ENCODE measurements at regions not wholly inside any gene's neighbourhood (a gene's known extent, or its start where the extent isn't known, plus 50 kb on each side); places are given as distances from the start of the nearest gene placed in this dataset.

DNA sequence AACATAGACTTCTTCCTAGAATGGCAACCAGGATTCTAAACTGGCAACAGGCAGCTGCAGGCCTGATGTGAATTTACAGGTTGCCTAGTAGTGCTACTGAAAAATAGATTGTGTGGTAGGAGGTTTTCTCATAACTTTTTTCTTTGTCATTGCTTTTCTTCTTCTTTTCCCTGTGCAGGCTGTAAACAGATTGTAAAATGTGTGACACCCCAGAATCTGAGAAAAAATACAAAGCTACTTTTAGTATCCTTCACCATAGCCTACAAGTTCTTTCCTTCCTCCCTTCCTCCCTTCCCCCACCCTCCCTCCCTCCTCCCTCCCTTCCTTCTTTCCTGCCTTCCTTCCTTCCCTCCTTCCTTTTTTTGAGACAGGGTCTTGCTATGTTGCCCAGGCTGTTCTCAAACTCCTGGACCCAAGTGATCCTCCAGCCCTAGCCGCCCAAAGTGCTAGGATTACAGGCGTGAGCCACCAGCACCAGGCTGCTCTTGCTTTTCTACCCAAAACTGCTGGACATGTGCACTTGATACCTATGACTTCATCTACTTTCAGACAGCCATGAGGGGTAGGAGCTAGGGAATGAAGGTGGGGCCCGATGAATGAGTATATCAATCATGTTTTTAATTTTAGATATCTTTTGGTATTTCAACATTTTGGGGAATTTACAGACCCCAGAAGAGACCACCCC, 114.2 kb upstream of the EEA1 start:
- no peak for DNase-seq (ENCODE audit: low spot score)

DNA sequence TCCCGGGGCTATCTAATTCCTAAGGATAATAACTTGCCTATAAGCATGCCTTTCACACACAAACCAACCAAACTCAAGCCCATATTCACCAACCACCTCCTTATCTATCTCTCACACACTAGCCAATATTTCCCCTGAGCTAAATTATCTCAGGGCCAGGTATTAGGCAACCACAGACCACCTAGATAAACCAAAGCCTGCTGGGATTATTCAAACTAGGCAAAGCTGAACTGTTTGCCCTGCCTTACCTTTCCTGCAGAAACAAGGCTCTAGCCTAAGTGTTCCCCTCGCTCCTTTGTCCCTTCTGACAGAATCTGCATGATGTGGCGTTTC, 114.7 kb upstream of the EEA1 start:
- DNase-seq (ENCODE audit: low spot score), result no peak

DNA sequence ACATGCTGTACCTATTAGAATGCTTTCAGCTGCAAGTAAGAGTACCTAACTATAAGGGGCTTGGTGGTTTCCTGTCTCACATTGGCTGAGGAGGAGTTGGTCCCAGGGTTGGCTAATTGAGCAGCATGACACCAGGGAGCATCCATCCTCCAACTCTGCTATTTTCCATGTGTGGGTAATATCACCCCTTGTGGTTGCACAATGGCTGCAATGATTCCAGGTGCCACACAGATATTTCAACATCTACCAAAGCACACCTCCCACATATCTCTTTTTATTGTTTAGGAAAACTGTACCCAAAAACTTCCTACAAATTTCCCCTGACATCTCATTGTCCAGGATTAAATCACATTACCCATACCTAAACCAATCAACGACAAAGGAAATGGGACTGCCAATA, 118.0 kb upstream of the EEA1 start:
- no peak for DNase-seq (ENCODE audit: low spot score)

DNA sequence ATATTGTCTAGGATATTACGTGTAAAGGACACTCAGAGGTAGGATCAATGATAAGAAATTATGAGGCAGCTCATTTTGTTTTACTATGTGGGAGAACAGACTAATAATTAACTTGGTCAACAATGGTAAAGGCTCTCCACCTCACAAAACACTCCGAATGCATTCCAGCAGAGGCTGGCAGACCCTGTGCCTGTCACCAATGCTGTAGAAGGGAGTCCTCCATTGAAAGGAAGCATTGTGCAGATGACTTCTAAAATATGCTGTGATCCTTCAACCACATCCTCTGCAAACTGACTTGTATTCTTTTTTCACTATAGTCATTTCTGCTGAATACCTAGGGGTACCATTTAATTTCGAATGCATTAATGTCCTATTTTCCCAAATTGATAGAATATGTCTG, 119.6 kb upstream of the EEA1 start:
- no peak for DNase-seq (ENCODE audit: low spot score)

DNA sequence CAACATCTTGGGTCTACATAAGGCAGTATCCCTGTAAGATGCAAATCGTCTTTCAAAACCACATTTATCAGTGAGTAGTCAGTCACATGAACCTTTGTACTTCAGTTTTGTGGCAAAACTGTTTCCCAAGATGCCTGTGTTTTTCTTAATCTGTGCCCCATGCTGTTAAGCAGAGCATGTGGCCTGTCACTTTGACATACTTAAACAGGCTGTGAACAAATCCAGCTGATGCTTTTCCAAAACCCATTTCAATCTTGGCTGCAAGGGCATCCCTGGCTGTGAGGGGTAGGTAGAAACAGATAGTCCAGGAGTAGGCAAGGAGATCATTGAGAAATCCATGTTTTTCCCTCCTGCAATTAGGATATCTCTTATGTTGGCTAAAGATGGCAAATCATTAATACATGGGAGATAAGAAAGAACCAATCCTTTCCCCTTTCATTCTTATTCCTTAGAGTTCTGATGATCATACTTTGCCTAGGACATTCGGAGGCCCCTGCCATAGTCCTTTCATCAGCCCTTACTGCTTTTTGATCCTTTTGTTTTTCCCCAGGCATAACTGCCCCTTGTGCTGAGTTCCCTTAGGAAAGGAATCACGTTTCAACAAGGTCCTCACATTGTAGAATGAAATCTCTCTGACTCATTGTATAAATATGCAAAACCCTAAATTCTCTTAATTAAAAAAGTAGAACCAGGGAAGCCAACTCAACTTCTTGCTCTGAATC, 121.1 kb upstream of the EEA1 start:
- peak; percentile 33 for DNase-seq (ENCODE audit: low spot score)

DNA sequence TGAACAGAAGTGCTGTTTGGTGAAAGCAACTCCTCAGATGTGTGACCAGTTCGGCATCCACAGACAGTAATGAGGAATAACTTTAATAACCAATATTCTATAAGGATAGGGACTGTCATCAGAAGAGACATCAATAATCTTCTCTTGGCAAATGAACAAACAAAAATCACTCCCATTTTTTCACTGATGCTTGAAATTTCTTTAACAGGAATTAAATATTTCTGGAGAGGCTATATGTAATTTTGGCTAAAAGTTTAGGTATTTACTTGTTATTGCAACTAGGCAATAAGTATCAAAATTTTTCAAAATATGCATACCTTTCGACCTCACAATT, 121.6 kb upstream of the EEA1 start:
- DNase-seq (ENCODE audit: low spot score), result no peak

DNA sequence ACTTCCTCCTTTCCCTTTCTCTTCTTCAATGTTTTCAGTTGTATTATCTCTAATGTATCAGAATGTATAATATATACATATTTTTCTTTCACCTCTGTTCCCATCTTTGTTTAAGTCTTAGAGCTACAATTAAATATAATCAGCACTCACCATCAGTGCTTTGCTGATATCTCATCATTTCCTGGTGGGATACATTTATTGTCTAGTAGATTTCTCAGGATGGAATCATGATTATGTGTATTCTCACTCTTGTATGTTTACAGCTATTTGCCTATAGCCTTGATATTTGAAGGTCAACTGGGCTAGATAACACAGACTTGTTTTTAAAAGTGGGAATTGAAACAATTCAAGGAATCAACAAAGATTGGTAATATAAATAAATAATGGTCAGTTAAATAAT, 124.9 kb upstream of the EEA1 start:
- no peak for DNase-seq (ENCODE audit: low spot score)

DNA sequence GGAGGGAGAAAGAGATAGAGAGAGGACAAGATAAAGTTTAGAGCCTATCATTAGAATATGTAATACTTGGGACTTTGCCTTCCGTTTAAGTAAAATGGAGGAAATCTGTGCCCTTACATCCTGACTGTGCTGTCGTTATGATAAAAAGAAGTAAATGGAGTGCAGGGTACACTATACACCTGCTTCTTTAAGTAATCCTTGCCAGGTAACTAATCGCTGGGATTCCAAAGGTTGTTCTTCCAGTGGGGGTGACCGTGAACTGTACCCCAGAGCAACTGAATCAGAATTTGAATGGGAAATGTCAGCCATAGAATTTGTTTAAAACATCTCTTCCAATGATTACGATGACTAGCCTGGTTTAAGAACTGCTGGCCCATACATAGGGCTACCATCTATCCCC, 126.1 kb upstream of the EEA1 start:
- no peak for DNase-seq (ENCODE audit: low spot score)

DNA sequence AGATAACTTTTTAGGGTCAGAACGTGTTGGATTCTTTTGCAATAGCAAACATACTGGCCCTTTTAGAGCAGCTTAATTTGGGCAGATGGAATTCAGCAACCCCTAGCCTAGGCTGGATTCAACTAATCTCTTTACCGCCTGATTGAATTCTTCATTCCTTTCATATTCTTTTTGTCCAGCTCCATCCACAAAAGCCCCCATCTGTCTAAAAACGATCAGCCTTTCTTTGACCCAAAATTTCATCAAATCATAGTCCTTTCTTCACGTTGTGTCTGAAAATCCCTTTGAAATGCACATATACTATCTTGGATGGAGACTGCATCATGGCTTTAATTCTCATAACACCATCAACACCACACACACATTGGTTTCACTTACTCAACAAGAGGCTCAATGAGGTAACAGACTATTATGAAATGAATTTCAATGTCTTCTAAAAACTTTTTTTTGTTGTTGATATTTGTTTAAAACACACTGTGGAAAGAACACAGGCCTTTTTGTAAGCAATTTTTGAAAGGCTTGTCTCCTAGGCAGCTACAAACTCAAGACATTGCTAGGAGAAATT, 128.0 kb upstream of the EEA1 start:
- DNase-seq (ENCODE audit: low spot score), result no peak

DNA sequence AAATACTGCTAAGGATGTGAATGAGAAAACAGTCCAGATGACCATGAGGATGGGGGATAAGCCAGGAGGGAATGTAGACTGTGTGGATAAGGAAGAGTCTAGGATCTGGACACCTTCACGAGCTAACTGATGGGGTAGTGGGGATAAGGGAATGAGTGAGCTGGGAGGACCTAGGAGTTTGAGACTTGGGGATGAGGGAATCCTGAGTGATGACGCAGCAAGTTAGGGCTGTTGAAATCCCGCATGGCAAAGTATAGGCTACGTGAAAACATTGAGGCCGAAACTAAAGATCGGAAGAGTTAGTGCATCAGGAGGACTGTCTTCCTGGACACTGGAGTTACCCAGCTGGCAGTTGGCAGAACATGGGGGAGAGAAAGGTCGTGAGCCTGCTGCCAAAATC, 129.2 kb upstream of the EEA1 start:
- no peak for DNase-seq (ENCODE audit: low spot score)

DNA sequence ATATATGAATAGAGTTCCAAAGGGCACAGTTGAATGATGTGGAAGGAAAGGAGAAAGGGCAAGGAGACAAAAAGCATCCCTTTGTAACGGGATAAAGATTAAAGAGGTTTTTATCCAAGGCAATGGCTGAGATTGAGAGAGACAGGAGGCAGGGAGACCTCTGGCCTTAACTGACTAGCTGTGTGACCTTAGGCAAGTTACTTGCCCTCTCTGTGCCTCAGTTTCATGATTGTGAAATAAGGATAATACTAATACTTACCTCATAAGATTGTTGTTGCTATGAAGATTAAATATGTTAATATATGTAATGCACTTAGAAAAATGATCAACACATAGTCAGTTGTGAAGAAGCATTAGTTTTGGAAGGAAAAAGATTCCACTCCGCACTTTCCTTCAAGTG, 130.2 kb upstream of the EEA1 start:
- no peak for DNase-seq (ENCODE audit: low spot score)

DNA sequence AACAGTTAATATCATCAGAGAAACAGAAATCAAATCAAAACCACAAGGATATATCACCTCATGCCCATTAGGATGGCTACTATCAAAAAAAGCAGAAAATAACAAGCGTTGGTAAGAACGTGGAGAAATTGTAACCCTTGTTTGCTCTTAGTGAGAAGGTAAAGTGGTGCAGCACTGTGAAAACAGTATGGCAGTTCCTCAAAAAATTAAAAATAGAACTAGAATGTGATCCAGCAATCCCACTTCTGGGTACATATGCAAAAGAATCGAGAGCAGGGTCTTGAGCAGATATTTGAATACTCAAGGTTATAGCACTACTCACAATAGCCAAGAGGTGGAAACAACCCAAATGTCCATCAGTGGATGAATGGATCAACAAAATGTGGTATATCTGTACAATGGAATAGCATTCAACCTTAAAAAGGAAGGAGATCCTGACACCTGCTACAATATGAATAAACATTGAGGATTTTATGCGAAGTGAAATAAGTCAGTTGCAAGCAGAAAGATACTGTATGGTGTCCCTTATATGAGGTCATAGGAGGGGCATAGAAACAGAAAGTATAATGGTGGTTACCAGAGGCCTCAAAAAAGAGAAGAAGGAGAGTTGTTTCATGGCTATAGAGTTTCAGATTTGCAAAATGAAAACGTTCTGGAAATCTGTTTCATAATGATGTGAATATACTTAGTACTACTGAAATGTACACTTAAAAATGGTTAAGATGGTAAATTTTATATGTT, 131.0 kb upstream of the EEA1 start:
- no peak for DNase-seq (ENCODE audit: low spot score)

DNA sequence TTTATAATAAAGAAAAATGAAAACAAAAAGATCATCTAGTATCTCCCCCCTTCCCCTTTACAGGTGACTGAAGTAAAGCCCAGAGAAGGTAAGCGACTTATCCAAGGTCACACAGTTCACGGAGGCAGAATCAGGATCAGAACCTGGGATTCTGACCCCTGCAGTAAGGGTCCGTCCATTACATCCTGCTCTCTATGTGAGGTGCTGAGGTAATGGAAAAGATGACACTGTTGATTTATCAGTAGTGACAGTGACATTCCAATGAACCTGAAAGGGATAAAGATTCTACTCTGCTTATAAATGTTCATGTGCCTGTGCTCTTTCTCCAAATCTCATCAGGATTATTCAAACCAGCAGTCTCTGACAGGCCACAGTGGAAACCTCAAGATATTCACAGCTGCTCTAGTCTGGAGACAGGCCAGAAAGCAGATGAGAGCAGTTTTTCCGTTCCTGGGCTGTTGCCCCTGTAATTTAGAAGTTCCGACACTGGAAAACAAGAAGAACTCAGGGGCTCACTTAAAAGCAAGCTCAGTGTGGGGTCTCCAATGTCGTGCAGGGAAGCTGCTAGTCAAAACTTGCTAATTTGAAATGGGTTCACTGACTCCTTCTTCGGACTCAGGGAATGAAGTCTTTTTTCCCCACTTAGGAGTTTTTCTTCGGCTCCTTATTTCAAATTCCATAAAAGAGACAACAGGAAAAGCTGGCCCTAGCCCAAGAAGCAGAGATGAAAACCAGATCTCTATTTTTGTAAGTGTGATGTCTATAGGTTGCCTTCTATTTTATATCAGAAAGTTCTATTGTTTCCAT, 131.8 kb upstream of the EEA1 start:
- DNase-seq (ENCODE audit: low spot score), result peak; percentile 61

DNA sequence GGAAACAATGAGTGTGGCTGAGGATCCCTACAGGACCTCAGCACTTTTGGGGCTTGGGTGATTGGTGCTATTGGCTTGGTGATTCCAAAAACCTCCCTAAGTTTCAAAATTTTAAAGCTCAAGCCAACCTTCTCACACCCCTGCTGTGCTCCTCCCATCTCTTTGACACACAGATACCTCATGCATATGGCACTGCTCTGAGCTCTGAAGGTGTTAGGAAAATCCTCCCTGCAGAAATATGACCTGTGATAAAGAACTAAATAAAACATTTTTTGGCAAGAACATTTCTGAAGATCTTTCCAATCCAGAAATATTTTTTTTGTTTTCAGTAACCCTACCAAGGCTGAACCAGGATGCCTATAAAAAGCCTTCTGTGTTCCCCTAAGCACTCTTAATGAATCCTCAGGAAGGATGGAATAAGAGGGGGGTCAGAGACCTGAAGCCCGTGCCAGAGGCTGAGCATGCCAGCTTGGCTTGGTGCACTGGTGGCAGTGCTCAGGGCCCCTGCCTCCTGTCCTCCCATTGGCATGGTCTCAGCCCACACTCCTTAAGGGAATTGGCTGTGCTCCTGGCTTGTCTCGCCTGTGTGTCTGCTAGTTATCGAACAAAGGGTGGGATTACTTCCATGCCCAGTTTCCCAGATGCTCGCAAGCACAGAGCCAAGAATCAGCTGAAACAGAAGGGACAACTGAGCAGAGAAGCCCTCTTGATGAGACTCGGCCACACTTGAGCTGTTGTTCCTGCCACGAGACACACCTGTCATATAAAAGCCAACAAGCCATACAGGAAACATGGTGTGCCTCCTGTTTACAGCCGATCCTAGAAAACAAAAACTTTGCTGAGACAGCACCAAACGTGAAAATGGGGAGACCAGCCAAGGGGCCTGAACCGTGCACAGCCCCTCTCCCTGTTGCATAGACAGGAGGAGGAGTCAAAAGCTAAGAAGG, 132.7 kb upstream of the EEA1 start:
- DNase-seq (ENCODE audit: low spot score), result no peak

DNA sequence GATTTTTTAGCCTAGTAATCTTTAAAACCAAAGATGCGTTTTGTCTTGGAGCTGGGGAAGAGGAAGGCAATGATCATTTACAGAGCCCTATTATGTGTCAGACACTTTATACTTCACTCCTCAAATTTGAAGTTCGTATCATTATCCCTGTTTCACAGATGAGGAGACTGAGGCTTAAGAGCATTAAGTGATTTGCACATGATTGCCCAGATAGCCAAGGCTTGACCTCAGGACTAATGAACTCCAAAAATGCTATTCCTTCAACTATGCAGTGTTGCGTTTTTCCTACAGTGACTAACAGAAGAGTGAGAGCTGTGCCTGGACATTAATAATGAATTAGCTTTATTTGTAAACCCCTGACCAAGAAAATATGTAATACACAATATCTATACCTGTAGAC, 136.8 kb upstream of the EEA1 start:
- DNase-seq (ENCODE audit: low spot score), result no peak

DNA sequence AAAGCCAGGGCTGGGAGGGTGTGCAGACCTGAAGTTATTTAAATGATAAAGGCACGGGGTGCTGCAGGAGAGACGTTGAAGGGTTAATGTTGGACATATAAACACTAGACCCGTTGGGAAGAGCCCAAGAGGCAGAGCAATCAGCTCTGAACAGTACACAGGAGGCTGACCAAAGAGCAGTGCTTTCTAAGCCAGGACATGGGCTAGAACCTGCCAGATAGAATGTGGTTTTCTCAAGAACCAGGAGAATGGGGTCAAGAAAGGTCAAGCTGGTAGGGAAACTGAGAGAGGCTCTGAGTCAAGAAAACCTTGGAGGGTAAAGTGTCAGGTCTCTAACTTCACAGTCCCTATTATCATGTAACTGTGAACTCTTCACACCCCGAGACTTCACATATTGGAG, 143.2 kb upstream of the EEA1 start:
- no peak for DNase-seq (ENCODE audit: low spot score)

DNA sequence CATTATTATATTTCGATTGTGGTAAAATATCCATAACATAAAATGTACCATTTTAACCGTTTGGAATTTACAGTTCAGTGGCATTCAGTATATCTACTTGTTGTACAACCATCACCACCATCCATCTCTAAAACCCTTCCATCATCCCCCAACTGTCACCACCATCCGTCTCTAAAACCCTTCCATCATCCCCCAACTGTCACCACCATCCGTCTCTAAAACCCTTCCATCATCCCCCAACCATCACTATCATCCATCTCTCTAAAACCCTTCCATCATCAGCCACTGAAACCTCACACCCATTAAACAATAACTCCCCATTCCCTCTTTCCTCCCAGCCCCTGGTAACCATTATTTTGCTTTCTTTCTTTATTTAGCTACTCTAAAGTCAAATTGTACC, 144.2 kb upstream of the EEA1 start:
- no peak for DNase-seq (ENCODE audit: low spot score)

DNA sequence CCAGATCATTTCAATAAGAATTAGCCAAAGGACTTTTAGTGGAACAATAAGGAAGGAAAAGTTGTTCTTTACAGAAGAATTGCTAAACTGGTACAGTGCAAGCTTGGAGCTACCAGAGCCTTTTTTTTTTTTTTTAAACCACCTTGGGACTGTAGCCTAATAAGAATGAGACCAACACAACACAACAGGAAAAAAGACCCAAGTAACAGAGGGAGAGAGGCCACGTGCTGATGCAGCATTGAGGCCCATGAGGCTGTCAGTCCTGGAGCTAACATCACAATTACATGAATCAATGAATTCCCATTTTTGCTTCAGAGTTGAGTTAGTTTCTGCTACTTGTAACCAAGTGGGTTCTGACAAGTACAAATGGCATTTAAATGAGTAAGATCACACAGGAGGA, 149.0 kb upstream of the EEA1 start:
- DNase-seq (ENCODE audit: low spot score), result no peak

DNA sequence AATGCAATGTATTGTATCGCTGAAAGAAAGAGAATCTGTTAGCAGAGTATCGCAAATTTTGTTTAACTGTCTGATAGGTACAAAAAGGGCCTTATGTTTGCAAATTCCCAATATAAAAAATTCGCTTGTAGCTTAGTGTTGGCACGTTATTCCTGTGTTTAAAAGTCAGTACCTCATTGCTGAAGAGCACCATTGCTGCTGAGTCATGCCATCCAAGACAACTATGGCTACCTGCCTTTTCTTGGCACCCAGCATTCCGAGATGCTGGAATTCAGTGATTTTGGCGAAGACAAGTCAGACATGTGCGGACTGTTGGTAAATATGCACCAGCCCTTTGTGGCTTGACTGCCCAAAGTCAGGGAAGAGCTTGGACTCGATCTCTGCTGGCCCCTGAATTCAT, 149.5 kb upstream of the EEA1 start:
- no peak for DNase-seq (ENCODE audit: low spot score)

DNA sequence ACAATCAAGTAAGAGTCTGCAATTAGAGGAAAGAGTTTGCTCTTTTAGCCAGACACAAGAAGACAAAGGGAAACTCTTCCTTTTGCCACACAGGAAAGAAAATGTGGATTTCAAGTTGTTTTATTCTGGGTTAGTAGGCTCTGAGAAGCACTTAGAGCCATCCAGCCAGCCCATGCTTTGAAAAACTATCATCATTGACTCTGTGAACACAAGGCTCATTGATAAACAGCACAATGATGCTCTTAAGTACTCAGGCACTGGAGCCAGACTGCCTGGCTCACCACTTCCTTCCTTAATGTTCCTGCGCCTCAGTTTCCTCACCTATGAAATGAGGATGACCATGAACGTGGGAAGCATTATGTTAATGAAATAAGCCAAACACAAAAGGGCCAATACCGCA, 150.2 kb upstream of the EEA1 start:
- DNase-seq (ENCODE audit: low spot score), result no peak

DNA sequence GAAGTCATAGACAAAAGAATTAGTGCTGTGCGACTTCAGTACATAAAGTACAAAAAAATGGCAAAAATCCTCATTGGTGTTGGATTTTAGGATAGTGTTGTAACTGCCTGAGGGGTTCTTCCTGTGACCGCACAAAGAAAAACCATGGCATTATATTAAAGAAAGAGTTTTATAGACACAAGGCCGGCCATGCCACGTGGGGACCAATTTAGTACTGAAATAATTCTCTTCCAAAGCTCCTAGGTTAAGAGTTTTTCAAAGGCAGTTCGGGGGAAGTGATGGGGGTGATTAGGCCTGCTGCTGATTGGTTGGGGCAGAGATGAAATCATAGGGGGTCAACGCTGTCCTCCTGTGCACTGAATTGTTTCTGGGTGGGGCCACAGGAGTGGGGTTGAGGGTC, 150.9 kb upstream of the EEA1 start:
- no peak for DNase-seq (ENCODE audit: low spot score)
